ENCODE measurements at regions not wholly inside any gene's neighbourhood (a gene's known extent, or its start where the extent isn't known, plus 50 kb on each side); places are given as distances from the start of the nearest gene placed in this dataset.

GRCh38 chr2:184338771-184339170 lies 259.6 kb upstream of the ZNF804A start:
- TF ChIP-seq, protein P1, sequence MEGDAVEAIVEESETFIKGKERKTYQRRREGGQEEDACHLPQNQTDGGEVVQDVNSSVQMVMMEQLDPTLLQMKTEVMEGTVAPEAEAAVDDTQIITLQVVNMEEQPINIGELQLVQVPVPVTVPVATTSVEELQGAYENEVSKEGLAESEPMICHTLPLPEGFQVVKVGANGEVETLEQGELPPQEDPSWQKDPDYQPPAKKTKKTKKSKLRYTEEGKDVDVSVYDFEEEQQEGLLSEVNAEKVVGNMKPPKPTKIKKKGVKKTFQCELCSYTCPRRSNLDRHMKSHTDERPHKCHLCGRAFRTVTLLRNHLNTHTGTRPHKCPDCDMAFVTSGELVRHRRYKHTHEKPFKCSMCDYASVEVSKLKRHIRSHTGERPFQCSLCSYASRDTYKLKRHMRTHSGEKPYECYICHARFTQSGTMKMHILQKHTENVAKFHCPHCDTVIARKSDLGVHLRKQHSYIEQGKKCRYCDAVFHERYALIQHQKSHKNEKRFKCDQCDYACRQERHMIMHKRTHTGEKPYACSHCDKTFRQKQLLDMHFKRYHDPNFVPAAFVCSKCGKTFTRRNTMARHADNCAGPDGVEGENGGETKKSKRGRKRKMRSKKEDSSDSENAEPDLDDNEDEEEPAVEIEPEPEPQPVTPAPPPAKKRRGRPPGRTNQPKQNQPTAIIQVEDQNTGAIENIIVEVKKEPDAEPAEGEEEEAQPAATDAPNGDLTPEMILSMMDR (optimal IDR thresholded peaks at IDR 0.05 in 1 of 3, IDR thresholded peaks at IDR 0.05 in 1 of 3, conservative IDR thresholded peaks at IDR 0.05 in 1 of 3; ENCODE audit: extremely low read depth in 1 of 3, insufficient read depth in 2 of 3, low read length in 3 of 3), result no peak
- TF ChIP-seq EZH2 (IDR thresholded peaks at IDR 0.05; ENCODE audit: low read length), result no peak

Measured in keratinocyte (primary cell).